ENCODE measurements at regions not wholly inside any gene's neighbourhood (a gene's known extent, or its start where the extent isn't known, plus 50 kb on each side); places are given as distances from the start of the nearest gene placed in this dataset.

DNA sequence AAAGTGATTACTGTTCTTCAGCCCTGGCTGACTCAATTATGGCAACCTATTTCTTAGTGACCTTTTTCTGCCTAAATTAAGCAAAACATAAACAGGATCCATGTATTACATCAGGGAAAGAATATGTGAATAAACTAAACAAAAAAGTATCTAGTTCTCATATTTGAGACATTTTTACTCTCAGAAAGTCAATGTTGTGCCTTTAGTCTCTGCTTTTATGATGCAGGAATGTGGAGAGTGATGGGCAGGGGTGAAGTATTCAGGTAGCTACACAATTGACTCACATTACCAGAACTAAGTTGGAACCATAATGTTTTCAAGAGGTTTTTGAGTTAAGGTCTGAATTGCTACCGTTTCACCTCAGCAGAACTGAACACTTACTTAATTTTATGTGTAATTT, 462.7 kb upstream of the CXADR start:
- in situ Hi-C loops (cut with HindIII; ENCODE audit: low sequenced_read_pairs) = no loop called here
- no peak overlapping the region for H3K4me3 ChIP-seq (ENCODE audit: low read depth, low read length)
- TF ChIP-seq CTCF (IDR thresholded peaks at IDR 0.05; ENCODE audit: low read depth, low read length) = no peak
- no peak for DNase-seq (ENCODE audit: low read depth, low spot score)

GRCh38 chr21:17050646-17051045, 462.2 kb upstream of the CXADR start:
- no peak for DNase-seq (ENCODE audit: low read depth, low spot score)
- no peak overlapping the region for H3K4me3 ChIP-seq (ENCODE audit: low read depth, low read length)
- no peak for TF ChIP-seq CTCF (IDR thresholded peaks at IDR 0.05; ENCODE audit: low read depth, low read length)
- in situ Hi-C loops (cut with HindIII; ENCODE audit: low sequenced_read_pairs) = no loop called here

- TF ChIP-seq CTCF (IDR thresholded peaks at IDR 0.05; ENCODE audit: low read depth, low read length) = no peak
- no peak for DNase-seq (ENCODE audit: low read depth, low spot score)
- H3K4me3 ChIP-seq (ENCODE audit: low read depth, low read length) = no peak overlapping the region
- in situ Hi-C loops (cut with HindIII; ENCODE audit: low sequenced_read_pairs) = no loop called here
These were observed 461.8 kb upstream of the CXADR start for GRCh38 chr21:17051054-17051453.

GRCh38 chr21:17053321-17053720, 459.5 kb upstream of the CXADR start:
- no peak overlapping the region for H3K4me3 ChIP-seq (ENCODE audit: low read depth, low read length)
- TF ChIP-seq CTCF (IDR thresholded peaks at IDR 0.05; ENCODE audit: low read depth, low read length) = no peak
- in situ Hi-C loops (cut with HindIII; ENCODE audit: low sequenced_read_pairs) = no loop called here
- DNase-seq (ENCODE audit: low read depth, low spot score) = no peak

DNA sequence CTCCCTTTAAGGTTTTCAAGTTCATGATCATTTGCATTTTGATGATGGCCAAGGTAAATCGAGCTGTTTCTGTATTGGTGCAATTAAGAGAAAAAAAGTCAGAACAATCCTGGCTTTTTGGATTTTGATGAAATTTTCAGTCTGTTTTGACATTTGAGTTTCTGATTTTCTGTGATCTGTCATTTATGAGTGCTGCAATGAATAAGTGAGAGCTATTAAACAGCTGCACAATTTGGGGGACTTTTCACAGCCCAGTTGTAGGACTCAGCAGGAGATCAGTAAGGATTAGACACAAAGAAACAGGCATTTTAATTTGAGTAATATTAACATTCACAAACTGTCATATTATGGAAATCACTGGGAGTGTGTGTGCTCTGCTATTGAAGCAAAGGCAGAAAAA, 452.9 kb upstream of the CXADR start:
- in situ Hi-C loops (cut with HindIII; ENCODE audit: low sequenced_read_pairs) = no loop called here
- DNase-seq (ENCODE audit: low read depth, low spot score) = no peak
- no peak for TF ChIP-seq CTCF (IDR thresholded peaks at IDR 0.05; ENCODE audit: low read depth, low read length)
- H3K4me3 ChIP-seq (ENCODE audit: low read depth, low read length) = no peak overlapping the region

DNA sequence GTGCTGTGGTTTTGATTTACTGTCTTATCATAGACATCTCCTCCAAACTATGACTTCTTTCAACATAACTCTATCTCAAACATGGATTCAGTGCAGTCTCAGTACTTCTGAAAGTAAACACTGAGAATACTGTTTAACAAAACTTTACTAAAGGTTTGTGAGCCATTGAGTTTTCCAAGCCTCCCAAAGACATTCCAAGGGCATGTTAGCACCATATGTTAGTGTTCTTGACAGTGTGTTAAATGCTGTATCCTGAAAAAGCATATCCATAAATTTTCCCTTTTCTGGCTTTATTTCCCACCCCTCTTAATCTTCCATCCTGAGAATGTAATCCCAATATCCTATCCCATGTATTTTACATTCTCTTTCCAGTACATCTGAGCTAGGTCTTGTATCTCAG, 446.8 kb upstream of the CXADR start:
- H3K4me3 ChIP-seq (ENCODE audit: low read depth, low read length) = no peak overlapping the region
- in situ Hi-C loops (cut with HindIII; ENCODE audit: low sequenced_read_pairs) = no loop called here
- TF ChIP-seq CTCF (IDR thresholded peaks at IDR 0.05; ENCODE audit: low read depth, low read length) = no peak
- no peak for DNase-seq (ENCODE audit: low read depth, low spot score)

DNA sequence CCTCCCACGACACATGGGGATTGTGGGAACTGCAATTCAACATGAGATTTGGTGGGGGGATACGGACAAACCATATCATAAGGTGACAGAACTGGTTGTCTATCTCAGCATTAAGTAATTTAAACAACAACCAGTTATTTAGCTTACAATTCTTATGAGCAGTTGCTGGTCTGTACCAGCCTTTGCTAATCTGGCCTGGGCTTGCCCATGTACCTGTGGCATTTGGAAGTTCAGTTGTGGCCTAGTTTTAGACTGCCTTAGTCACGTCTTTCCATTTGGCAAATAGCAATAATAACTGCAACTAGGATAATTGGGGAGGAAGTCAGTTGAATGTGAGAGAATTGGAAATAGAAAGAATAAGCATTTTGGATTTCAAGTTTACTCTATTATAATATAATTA, 441.8 kb upstream of the CXADR start:
- TF ChIP-seq CTCF (IDR thresholded peaks at IDR 0.05; ENCODE audit: low read depth, low read length) = no peak
- in situ Hi-C loops (cut with HindIII; ENCODE audit: low sequenced_read_pairs) = no loop called here
- DNase-seq (ENCODE audit: low read depth, low spot score) = no peak

More for the DNA sequence above, 441.8 kb upstream of the CXADR start:
- H3K4me3 ChIP-seq (ENCODE audit: low read depth, low read length) = no peak overlapping the region

All from astrocyte of the spinal cord (primary cell).